H9 (cell line): ENCODE measurements at regions not wholly inside any gene's neighbourhood (a gene's known extent, or its start where the extent isn't known, plus 50 kb on each side); places are given as distances from the start of the nearest gene placed in this dataset.

Source experiments
- DNase-seq: peaks from one replicate; pipeline ENCODE4 v3.0.0-alpha.2; 2017
- H2AFZ ChIP-seq: one replicate; pipeline ENCODE4 v1.6.1; 2013; ENCODE audit warnings: mild to moderate bottlenecking, low read length, control low read depth, moderate library complexity
- H2AK5ac ChIP-seq: 2 replicates; pipeline ENCODE4 v1.6.1; 2013; ENCODE audit warnings: low read length, control low read depth, mixed read lengths; ENCODE audit not compliant: insufficient read length
- H2BK120ac ChIP-seq: one replicate; pipeline ENCODE4 v1.6.1; 2013; ENCODE audit warnings: low read depth, mild to moderate bottlenecking, low read length, control low read depth, inconsistent platforms; ENCODE audit not compliant: poor library complexity, severe bottlenecking
- H2BK12ac ChIP-seq: 2 replicates; pipeline ENCODE4 v1.6.1; 2013; ENCODE audit warnings: low read length, control low read depth, mixed read lengths, low read depth; ENCODE audit not compliant: insufficient read length
- H2BK15ac ChIP-seq: 2 replicates; pipeline ENCODE4 v1.6.1; 2013; ENCODE audit warnings: low read depth, low read length, control low read depth
- H2BK20ac ChIP-seq: one replicate; pipeline ENCODE4 v1.6.1; 2013; ENCODE audit warnings: low read depth, mild to moderate bottlenecking, low read length, control low read depth, inconsistent platforms; ENCODE audit not compliant: poor library complexity, severe bottlenecking
- H2BK5ac ChIP-seq: 2 replicates; pipeline ENCODE4 v1.6.1; 2013; ENCODE audit warnings: low read length, control low read depth, mixed read lengths; ENCODE audit not compliant: insufficient read length
- H3K14ac ChIP-seq: 2 replicates; pipeline ENCODE4 v1.6.1; 2013; ENCODE audit warnings: low read length, control low read depth; ENCODE audit not compliant: insufficient read depth
- H3K18ac ChIP-seq: 2 replicates; pipeline ENCODE4 v1.6.1; 2013; ENCODE audit warnings: low read depth, mild to moderate bottlenecking, mixed read lengths, low read length, control low read depth; ENCODE audit not compliant: insufficient read length
- H3K23ac ChIP-seq: 2 replicates; pipeline ENCODE4 v1.6.1; 2013; ENCODE audit warnings: low read length, control low read depth, mixed read lengths, low read depth; ENCODE audit not compliant: insufficient read length
- H3K23me2 ChIP-seq: 2 replicates; pipeline ENCODE4 v1.6.1; 2013; ENCODE audit warnings: low read depth, mild to moderate bottlenecking, mixed read lengths, low read length, control low read depth; ENCODE audit not compliant: insufficient read length, poor library complexity, severe bottlenecking
- H3K27ac ChIP-seq: 2 replicates; pipeline ENCODE4 v1.5.1; 2013; ENCODE audit warnings: low read length, control low read depth, mixed read lengths, low read depth; ENCODE audit not compliant: insufficient read length
- H3K27me3 ChIP-seq: 2 replicates; pipeline ENCODE4 v1.6.1; 2013; ENCODE audit warnings: low read length, control low read depth, inconsistent platforms; ENCODE audit not compliant: insufficient read depth
- H3K4ac ChIP-seq: 2 replicates; pipeline ENCODE4 v1.6.1; 2013; ENCODE audit warnings: low read depth, mild to moderate bottlenecking, control low read depth, inconsistent platforms, low read length, moderate library complexity
- H3K4me1 ChIP-seq: 2 replicates; pipeline ENCODE4 v1.6.1; 2013; ENCODE audit warnings: low read length, control low read depth, inconsistent platforms; ENCODE audit not compliant: insufficient read depth
- H3K4me2 ChIP-seq: 2 replicates; pipeline ENCODE4 v1.6.1; 2013; ENCODE audit warnings: low read length, control low read depth, mixed read lengths; ENCODE audit not compliant: insufficient read length, insufficient read depth
- H3K56ac ChIP-seq: 2 replicates; pipeline ENCODE4 v1.6.1; 2013; ENCODE audit warnings: low read depth, mild to moderate bottlenecking, mixed read lengths, low read length, control low read depth; ENCODE audit not compliant: insufficient read length
- H3K79me1 ChIP-seq: 2 replicates; pipeline ENCODE4 v1.6.1; 2013; ENCODE audit warnings: low read depth, mild to moderate bottlenecking, moderate library complexity, low read length, control low read depth, inconsistent platforms; ENCODE audit not compliant: insufficient read depth, poor library complexity, severe bottlenecking
- H3K79me2 ChIP-seq: 2 replicates; pipeline ENCODE4 v1.6.1; 2013; ENCODE audit warnings: low read length, control low read depth, inconsistent platforms; ENCODE audit not compliant: insufficient read depth
- H3K9ac ChIP-seq: 2 replicates; pipeline ENCODE4 v1.6.1; 2013; ENCODE audit warnings: low read length, control low read depth, mixed read lengths; ENCODE audit not compliant: insufficient read length; ENCODE audit errors: extremely low read depth
- H3K9me3 ChIP-seq: one replicate; pipeline ENCODE4 v1.6.1; 2013; ENCODE audit warnings: low read depth, low read length, inconsistent platforms; ENCODE audit not compliant: control insufficient read depth
- H3T11ph ChIP-seq: one replicate; pipeline ENCODE4 v1.6.1; 2013; ENCODE audit warnings: mild to moderate bottlenecking, low read length, control low read depth, inconsistent platforms
- H4K20me1 ChIP-seq: one replicate; pipeline ENCODE4 v1.6.1; 2013; ENCODE audit not compliant: control insufficient read depth, insufficient read length, insufficient read depth
- H4K5ac ChIP-seq: 2 replicates; pipeline ENCODE4 v1.6.1; 2013; ENCODE audit warnings: low read depth, mild to moderate bottlenecking, mixed read lengths, low read length, control low read depth; ENCODE audit not compliant: insufficient read length
- H4K8ac ChIP-seq: replicated peaks from 2 replicates; pipeline ENCODE4 v1.6.1; 2013; ENCODE audit warnings: low read length, control low read depth, mixed read lengths, low read depth; ENCODE audit not compliant: insufficient read length
- H4K91ac ChIP-seq: 2 replicates; pipeline ENCODE4 v1.6.1; 2013; ENCODE audit warnings: low read depth, mild to moderate bottlenecking, moderate library complexity, mixed read lengths, low read length, control low read depth; ENCODE audit not compliant: insufficient read length
- H3K27ac Mint-ChIP-seq, 3 experiments: 2 replicates in 2 of 3; 3 replicates in 1 of 3; pipeline ENCODE4 v1.8.0; 2020 to 2021; ENCODE audit warnings: mixed read lengths in 3 of 3, mild to moderate bottlenecking in 1 of 3, moderate library complexity in 1 of 3
- H3K27me3 Mint-ChIP-seq: 2 replicates; pipeline ENCODE4 v1.8.0; 2021; ENCODE audit warnings: low read depth, mild to moderate bottlenecking, moderate library complexity, mixed read lengths
- H3K36me3 Mint-ChIP-seq, 3 experiments: 2 replicates in 2 of 3; 3 replicates in 1 of 3; pipeline ENCODE4 v1.8.0; 2020 to 2021; ENCODE audit warnings: low read depth in 3 of 3, mixed read lengths in 3 of 3; ENCODE audit not compliant: insufficient read depth in 1 of 3
- H3K4me1 Mint-ChIP-seq, 2 experiments: 2 replicates each; pipeline ENCODE4 v1.8.0; 2020; ENCODE audit warnings: mixed read lengths in 2 of 2
- H3K4me3 Mint-ChIP-seq, 2 experiments: 2 replicates in 1 of 2; 3 replicates in 1 of 2; pipeline ENCODE4 v1.8.0; 2020 to 2021; ENCODE audit warnings: mild to moderate bottlenecking in 2 of 2, mixed read lengths in 2 of 2, moderate library complexity in 1 of 2
- H3K9me3 Mint-ChIP-seq, 2 experiments: 2 replicates in 1 of 2; 3 replicates in 1 of 2; pipeline ENCODE4 v1.8.0; 2020; ENCODE audit warnings: mild to moderate bottlenecking in 2 of 2, mixed read lengths in 2 of 2, moderate library complexity in 1 of 2
- WGBS: extraction: QIAGEN DNeasy Blood & Tissue Kit; methylation state at CpG from one replicate; pipeline ENCODE4 v1.1.7; 2013; ENCODE audit warnings: missing lambda C conversion rate, low lambda C conversion rate, mixed read lengths; ENCODE audit not compliant: insufficient read length; ENCODE audit errors: extremely low coverage; 5-methylcytosine and 5-hydroxymethylcytosine counted together
- TF ChIP-seq, protein P1 (sequence below): fragments of 200-600 bp; sonication (generic); conservative IDR thresholded peaks from 3 replicates; pipeline ENCODE4 v1.8.0; 2021; ENCODE audit warnings: antibody characterized with exemption, mild to moderate bottlenecking

DNA sequence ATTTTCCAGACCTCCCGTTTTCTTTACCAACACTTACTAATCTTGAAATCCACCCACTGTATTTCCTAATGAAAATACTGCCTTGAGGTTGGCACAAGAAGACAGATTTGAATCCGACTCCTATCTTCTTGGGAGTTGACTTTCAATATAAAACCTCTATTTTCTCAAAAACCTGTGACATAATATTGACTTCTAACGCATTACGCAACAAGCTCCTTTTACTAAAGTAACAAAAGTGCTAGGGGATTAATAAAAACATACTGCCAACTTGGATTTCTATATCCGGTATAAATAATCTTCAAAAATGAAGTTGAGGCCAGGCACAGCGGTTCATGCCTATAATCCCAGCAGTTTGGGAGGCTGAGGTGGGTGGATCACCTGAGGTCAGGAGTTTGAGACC, 382.0 kb downstream of the PREX1 start:
- no peak overlapping the region for H4K5ac ChIP-seq
- WGBS: 100% methylated on average over 2 of the region's 6 CpGs
- no peak overlapping the region for H2BK20ac ChIP-seq
- TF ChIP-seq, protein P1, sequence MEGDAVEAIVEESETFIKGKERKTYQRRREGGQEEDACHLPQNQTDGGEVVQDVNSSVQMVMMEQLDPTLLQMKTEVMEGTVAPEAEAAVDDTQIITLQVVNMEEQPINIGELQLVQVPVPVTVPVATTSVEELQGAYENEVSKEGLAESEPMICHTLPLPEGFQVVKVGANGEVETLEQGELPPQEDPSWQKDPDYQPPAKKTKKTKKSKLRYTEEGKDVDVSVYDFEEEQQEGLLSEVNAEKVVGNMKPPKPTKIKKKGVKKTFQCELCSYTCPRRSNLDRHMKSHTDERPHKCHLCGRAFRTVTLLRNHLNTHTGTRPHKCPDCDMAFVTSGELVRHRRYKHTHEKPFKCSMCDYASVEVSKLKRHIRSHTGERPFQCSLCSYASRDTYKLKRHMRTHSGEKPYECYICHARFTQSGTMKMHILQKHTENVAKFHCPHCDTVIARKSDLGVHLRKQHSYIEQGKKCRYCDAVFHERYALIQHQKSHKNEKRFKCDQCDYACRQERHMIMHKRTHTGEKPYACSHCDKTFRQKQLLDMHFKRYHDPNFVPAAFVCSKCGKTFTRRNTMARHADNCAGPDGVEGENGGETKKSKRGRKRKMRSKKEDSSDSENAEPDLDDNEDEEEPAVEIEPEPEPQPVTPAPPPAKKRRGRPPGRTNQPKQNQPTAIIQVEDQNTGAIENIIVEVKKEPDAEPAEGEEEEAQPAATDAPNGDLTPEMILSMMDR: no peak
- Mint-ChIP-seq H3K36me3 (peaks cover 5 to 17% (median 5%) of the 10 kb centered on the region in 3 experiments), H3K9me3 (peaks cover 8 to 17% of the 10 kb centered on the region in 2 experiments), H3K27me3 (peaks cover 7% of the 10 kb centered on the region), H3K4me3 (no peak overlapping the region), H3K27ac (no peak overlapping the region), H3K4me1 (no peaks in the 10 kb centered on the region)
- no peaks in the 10 kb centered on the region for H4K20me1 ChIP-seq
- H2BK15ac ChIP-seq: no peak overlapping the region
- H3K56ac ChIP-seq: no peak overlapping the region
- H4K91ac ChIP-seq: no peak overlapping the region
- H3K79me1 ChIP-seq: no peaks in the 10 kb centered on the region
- no peak overlapping the region for H2AK5ac ChIP-seq
- H3K18ac ChIP-seq: no peak overlapping the region
- H3K4me2 ChIP-seq: no peak overlapping the region
- H3K4me1 ChIP-seq: no peaks in the 10 kb centered on the region
- H3K27me3 ChIP-seq: no peaks in the 10 kb centered on the region
- no peak for DNase-seq
- no peaks in the 10 kb centered on the region for H3K23me2 ChIP-seq
- no peak overlapping the region for H3K14ac ChIP-seq
- no peak overlapping the region for H2BK12ac ChIP-seq
- H3K27ac ChIP-seq: no peak overlapping the region
- no peak overlapping the region for H4K8ac ChIP-seq
- no peaks in the 10 kb centered on the region for H3K9me3 ChIP-seq
- no peak overlapping the region for H2BK5ac ChIP-seq
- no peak overlapping the region for H3K23ac ChIP-seq
- H3T11ph ChIP-seq: no peak overlapping the region
- H3K9ac ChIP-seq: no peak overlapping the region
- H2AFZ ChIP-seq: no peak overlapping the region
- H3K79me2 ChIP-seq: no peaks in the 10 kb centered on the region
- no peak overlapping the region for H2BK120ac ChIP-seq
- H3K4ac ChIP-seq: no peak overlapping the region
